ENCODE measurements at regions not wholly inside any gene's neighbourhood (a gene's known extent, or its start where the extent isn't known, plus 50 kb on each side); places are given as distances from the start of the nearest gene placed in this dataset.

GRCh38 chr11:38315151-38315550, 1717.1 kb upstream of the RAG2 start:
- no peak for DNase-seq (ENCODE audit: low read depth in 1 of 2, low spot score in 1 of 2)

DNA sequence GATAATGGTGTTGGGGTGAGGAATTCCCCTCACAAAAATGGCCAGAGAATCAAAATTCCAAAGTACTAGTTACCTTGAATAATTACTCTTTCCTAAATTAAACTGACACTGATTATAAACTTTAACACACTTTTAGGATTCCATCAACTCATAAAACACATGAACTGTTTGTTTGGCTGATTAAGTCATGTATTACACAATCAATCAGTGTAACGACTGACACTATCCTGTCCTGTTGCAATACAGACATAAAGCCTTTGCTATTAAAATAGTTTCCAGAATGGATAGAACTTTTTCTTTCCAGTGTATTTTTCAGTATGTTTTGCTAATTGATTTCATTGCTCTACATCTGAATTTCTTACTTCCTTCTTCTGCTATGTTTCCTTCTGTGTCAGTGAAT, 1709.4 kb upstream of the RAG2 start:
- no peak for DNase-seq (ENCODE audit: low read depth in 1 of 2, low spot score in 1 of 2)

- no peak for DNase-seq (ENCODE audit: low read depth in 1 of 2, low spot score in 1 of 2)
These were observed 1707.6 kb upstream of the RAG2 start for GRCh38 chr11:38305682-38306081.

DNA sequence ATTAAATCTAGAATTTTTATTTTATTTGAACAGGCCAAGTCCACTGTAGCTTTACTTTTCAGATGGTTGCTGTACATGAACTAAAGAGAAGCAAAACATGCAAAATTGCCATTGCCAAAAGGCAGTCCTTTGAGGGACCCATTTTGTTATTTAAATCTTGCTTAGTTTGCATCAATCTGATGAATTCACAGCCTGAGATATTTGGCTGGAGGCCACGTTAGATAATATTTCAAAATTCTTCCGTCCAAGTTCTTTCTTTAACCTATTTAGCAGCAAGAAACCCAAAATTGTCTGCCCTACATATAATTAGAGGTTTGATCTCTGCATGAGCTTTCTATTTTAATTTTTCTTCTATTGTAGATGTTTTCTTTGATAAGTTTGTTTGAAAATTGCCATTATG, 1706.9 kb upstream of the RAG2 start:
- no peak for DNase-seq (ENCODE audit: low read depth in 1 of 2, low spot score in 1 of 2)

- DNase-seq (ENCODE audit: low read depth in 1 of 2, low spot score in 1 of 2), result no peak
These were observed 1704.5 kb upstream of the RAG2 start for GRCh38 chr11:38302564-38302963.

GRCh38 chr11:38300570-38300969, 1702.5 kb upstream of the RAG2 start:
- no peak for DNase-seq (ENCODE audit: low read depth in 1 of 2, low spot score in 1 of 2)

- DNase-seq (ENCODE audit: low read depth in 1 of 2, low spot score in 1 of 2), result no peak
These were observed 1698.3 kb upstream of the RAG2 start for GRCh38 chr11:38296211-38296776.

- DNase-seq (ENCODE audit: low read depth in 1 of 2, low spot score in 1 of 2), result no peak
These were observed 1684.7 kb upstream of the RAG2 start for GRCh38 chr11:38282718-38283117.

DNA sequence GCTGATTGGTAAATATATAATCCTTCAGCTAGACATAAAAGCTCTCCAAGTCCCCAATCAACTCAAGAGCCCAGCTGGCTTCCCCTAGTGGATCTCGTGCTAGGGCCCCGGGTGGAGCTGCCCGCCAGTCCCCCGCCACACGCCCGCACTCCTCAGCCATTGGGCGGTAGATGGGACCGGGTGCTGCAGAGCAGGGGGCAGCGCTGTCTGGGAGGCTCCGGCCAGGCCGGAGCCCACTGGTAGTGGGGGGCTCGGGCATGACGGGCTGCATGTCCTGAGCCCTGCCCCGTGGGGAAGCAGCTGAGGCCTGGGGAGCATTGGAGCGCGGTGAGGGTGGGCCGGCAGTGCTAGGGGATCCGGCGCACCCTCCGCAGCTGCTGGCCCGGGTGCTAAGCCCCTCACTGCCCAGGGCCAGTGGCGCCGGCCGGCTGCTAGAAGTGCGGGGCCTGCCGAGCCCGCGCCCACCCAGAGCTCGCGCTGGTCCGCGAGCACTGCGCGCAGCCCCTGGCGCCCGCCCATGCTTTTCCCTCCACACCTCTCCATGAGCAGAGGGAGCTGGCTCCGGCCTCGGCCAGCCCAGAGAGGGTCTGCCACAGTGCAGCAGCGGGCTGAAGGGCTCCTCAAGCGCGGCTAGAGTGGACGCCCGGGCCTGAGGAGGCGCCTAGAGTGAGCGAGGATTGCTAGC, 1680.6 kb upstream of the RAG2 start:
- no peak for DNase-seq (ENCODE audit: low read depth in 1 of 2, low spot score in 1 of 2)

DNA sequence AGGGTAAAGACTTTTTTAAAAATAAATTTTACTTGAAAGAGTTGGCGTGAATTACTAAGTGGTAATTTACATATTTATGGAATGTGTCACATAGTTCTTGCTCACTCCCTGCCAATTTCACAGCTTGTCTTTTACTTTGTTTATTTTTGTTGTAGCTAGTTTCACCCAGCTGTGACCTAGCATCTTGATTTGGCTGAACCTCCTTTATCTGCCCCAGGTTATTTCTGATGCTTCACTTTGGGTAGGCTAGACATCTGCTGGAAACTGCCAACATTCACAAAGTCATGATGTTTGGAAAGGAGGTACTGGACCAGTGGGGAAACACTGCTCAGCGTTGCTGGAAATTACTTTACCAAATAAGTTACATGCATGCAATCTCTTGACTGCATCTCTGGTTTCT, 1676.0 kb upstream of the RAG2 start:
- no peak for DNase-seq (ENCODE audit: low read depth in 1 of 2, low spot score in 1 of 2)

DNA sequence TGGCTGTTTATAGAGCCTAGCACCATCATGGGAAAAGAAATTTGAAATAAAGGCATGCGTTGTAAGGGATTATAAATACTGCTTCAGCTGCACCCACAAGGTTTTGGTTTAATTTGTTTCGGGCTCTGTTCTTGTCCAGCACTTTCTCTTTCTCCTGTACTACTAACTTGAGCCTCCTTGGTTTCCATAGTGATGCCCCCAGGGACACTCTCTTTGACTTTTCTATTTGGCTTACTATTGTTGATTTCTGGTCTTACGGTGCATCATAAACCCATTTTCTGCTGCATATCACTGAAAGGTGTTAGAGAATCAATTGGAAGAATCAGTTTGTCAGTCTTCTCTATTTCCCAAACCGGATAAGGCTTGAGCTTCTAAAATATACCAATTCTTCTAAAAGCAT, 1674.3 kb upstream of the RAG2 start:
- no peak for DNase-seq (ENCODE audit: low read depth in 1 of 2, low spot score in 1 of 2)

- no peak for DNase-seq (ENCODE audit: low read depth in 1 of 2, low spot score in 1 of 2)
These were observed 1668.7 kb upstream of the RAG2 start for GRCh38 chr11:38266691-38267090.

GRCh38 chr11:38256436-38256835, 1658.4 kb upstream of the RAG2 start:
- DNase-seq (ENCODE audit: low read depth in 1 of 2, low spot score in 1 of 2), result no peak

DNA sequence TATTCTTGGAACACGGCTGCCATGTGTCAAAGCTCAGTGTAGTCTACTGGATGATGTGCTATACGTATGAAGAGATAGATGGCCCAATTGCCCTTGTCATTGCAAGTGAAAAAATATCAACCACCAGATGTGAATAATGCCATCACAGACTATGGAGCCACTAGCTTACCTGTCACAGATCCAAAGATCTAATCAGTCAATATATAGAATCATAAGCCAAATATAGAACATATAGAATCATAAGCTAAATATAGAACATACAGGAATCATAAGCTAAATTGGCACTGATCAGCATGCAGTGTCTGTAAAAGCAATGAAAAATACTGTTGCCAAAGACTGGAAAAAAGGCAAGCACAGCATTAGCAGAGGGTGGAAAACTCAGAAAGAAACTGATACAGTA, 1656.9 kb upstream of the RAG2 start:
- no peak for DNase-seq (ENCODE audit: low read depth in 1 of 2, low spot score in 1 of 2)

DNA sequence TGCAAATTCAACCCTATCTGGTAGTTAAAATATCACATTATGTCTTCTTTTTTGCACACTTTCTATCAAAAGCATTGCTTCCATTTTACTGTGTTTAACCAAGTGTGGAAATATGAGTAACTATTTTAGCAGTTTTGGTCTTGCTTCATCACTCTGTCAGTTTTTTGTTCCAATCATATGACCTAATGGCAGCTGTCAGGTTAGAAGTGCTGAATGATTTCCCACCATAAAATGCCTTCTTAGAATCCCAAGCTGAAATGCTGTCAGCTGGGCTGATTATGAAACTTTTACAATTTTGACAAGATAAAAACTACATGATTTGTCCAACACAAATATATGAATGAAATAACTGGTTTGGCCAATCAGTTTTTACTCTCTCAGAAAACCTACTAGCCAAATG, 1654.6 kb upstream of the RAG2 start:
- DNase-seq (ENCODE audit: low read depth in 1 of 2, low spot score in 1 of 2), result no peak

DNA sequence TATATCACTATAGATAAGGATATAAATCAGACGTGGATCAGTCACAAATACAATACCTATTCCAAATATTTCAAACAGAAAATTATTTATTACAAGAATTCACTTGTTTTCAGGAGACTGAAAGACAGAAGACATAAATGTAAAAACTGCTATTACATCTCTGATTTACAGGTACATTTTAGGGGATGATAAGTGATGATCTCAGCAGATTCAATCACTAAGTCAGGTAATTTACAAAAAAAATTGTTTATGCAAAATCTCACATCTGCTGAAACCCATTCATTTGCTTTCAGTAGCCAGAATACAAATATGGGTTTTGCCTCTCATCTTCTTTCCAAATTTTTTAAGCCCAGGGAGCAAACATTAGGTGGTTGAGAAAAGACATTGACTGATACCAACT, 1648.4 kb upstream of the RAG2 start:
- DNase-seq (ENCODE audit: low read depth in 1 of 2, low spot score in 1 of 2), result no peak

GRCh38 chr11:38226684-38227083, 1628.6 kb upstream of the RAG2 start:
- DNase-seq (ENCODE audit: low read depth in 1 of 2, low spot score in 1 of 2), result no peak

DNA sequence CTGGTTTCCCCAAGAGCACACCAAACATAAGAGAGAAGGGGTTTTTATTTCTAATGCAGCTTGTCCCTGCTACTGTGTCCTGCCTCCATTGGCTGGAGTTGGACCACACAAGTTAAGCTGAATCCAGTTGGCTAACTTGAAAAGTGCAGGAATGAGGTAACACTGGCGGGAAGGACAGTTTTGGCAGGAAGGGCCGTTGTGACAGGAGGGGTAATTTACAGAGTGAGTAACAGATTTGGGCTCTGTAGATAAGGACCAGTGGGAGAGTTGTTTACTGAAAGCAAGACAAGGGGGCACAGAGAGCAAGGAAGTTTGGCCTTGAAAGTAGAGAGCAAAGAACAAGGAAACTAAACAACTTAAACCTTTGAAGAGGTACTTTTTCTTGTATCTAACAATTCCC, 1623.3 kb upstream of the RAG2 start:
- no peak for DNase-seq (ENCODE audit: low read depth in 1 of 2, low spot score in 1 of 2)

DNA sequence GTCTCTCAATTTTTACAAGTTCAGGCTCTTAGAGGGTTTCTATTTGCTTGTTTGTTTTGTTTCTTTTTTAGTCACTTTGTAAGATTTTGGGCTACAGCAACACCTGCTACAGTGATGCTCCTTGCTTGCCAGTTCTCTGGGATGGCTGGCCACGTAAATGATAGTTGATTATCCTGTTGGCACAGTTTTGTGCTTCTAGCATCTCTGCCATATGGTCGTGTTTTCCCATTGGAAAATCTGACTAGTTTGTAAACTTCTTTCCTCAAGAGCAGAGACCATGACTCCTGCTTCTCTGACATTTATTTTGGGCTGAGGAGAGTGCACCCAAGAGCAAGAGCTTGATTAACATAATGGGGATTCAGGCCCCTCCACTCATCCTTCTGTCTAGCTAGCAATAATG, 1621.6 kb upstream of the RAG2 start:
- no peak for DNase-seq (ENCODE audit: low read depth in 1 of 2, low spot score in 1 of 2)

- DNase-seq (ENCODE audit: low read depth in 1 of 2, low spot score in 1 of 2), result no peak
These were observed 1610.9 kb upstream of the RAG2 start for GRCh38 chr11:38208951-38209350.

DNA sequence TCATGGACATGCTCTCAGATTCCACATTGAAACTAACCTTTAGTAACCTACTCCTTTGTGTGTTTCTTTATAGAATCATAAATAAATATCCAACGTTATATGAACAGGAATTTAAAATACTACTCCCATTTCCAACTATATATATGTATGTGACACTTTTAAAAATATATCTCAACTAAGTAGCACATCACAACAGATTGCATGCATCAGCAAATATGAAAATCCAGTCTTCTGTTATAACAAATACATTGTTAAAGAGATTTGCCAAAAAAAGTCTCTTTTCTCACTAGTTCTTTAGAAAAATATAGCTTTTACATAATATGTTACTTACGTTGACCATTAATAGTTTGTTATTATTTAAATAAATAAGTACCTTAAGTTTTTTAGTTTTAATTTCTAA, 1608.6 kb upstream of the RAG2 start:
- no peak for DNase-seq (ENCODE audit: low read depth in 1 of 2, low spot score in 1 of 2)

DNA sequence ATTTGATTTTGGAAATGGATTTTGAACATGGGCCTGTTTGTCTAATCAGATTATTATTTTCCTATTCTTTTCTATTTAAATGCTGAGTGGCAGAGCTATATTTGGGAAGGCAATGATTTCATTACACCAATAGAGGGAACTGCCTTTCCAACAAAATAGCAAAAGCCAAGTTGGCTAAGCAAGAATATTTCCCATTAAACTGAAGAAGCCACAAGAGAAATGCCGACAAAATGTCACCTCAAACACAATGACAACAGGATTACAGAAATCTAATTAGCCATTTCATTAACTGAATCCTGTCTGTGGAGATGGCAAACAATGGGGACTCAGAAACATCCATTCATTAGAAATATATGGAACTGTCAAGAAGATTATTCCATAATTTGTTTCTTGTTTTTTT, 1593.1 kb upstream of the RAG2 start:
- DNase-seq (ENCODE audit: low read depth in 1 of 2, low spot score in 1 of 2), result no peak

DNA sequence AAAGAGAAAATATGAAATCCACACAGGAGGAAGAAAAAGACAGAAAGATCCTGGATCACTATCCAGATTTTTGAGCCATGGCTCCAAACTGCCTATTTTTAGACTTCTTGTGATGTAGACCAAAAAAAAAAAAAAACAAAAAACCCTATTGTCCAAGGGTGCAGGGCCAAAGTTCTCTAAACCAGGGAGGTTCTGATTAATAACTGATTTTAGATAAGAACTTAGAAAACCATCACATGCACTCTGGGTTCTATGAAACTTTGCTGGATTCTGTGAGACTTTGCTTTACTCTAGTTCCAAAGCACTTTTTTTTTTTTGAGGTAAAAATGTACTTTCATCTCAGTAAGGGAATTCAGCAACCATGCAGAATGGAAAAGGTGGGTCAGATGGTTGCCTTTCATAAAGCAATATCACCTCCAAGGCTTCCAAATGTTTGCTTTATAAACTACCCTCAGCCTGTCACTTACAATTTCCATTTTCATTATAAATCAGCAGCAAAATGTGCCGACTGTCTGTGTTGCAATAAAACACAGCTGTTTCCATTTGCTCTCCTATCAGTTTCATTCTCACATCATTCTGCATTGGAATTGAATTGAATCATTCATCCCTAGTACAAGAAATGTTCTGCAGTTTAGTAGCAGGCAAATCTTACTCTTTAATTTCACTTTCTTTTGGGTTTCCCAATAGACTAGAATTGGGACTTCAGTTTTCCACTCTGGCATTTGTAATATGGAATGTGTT, 1584.3 kb upstream of the RAG2 start:
- no peak for DNase-seq (ENCODE audit: low read depth in 1 of 2, low spot score in 1 of 2)
